IMR-90 (cell line): ENCODE measurements at regions not wholly inside any gene's neighbourhood (a gene's known extent, or its start where the extent isn't known, plus 50 kb on each side); places are given as distances from the start of the nearest gene placed in this dataset.

Source experiments
- ATAC-seq: fragments of 200-7000 bp; cut with Tn5 transposase; 2 replicates; pipeline ENCODE4 v1.9.1; 2020; ENCODE audit warnings: low read depth, mild to moderate bottlenecking, moderate library complexity
- BruUV-seq: library from RNA; stranded (reverse); fragments of 400-500 nt; replicated peaks from 2 replicates; lab custom pipeline; 2021; lab: Mats Ljungman, UMichigan
- CTCF ChIA-PET: fragments of 300-600 bp; formaldehyde crosslinking; extraction: SDS; loops from one replicate; lab custom pipeline; 2021; ENCODE audit warnings: antibody characterized with exemption; lab: Yijun Ruan, JAX
- POLR2A ChIA-PET: fragments of 300-600 bp; sonication (Branson Sonifier 250); formaldehyde crosslinking; loops from one replicate; lab custom pipeline; 2022; ENCODE audit warnings: antibody characterized with exemption; ENCODE audit not compliant: unreplicated experiment; lab: Charles Lee
- DNase-seq: peaks from one replicate; pipeline ENCODE4 v3.0.0; 2013
- H2AFZ ChIP-seq: replicated peaks from 2 replicates; pipeline ENCODE3; 2013; ENCODE audit warnings: low read length, mild to moderate bottlenecking; ENCODE audit not compliant: poor library complexity
- H2AK5ac ChIP-seq: 2 replicates; pipeline ENCODE4 v1.6.1; 2013; ENCODE audit warnings: low read depth, low read length, inconsistent platforms
- H2AK9ac ChIP-seq: replicated peaks from 2 replicates; pipeline ENCODE3; 2013; ENCODE audit warnings: mild to moderate bottlenecking, low read depth, low read length, moderate library complexity; ENCODE audit not compliant: poor library complexity
- H2BK120ac ChIP-seq: 2 replicates; pipeline ENCODE4 v1.6.1; 2013; ENCODE audit warnings: low read depth, low read length, inconsistent platforms
- H2BK15ac ChIP-seq: 3 replicates; pipeline ENCODE4 v1.6.1; 2013; ENCODE audit warnings: low read depth, low read length, inconsistent platforms
- H2BK20ac ChIP-seq: 2 replicates; pipeline ENCODE4 v1.6.1; 2013; ENCODE audit warnings: low read depth, mild to moderate bottlenecking, inconsistent platforms, low read length, moderate library complexity
- H2BK5ac ChIP-seq: 2 replicates; pipeline ENCODE4 v1.6.1; 2013; ENCODE audit warnings: mild to moderate bottlenecking, low read depth, low read length, inconsistent platforms; ENCODE audit not compliant: poor library complexity, severe bottlenecking
- H3K14ac ChIP-seq: replicated peaks from 2 replicates; pipeline ENCODE4 v1.6.1; 2013; ENCODE audit warnings: low read depth, low read length, inconsistent platforms
- H3K18ac ChIP-seq: 2 replicates; pipeline ENCODE4 v1.6.1; 2013; ENCODE audit warnings: low read depth, low read length, control low read depth
- H3K23ac ChIP-seq: 2 replicates; pipeline ENCODE4 v1.6.1; 2013; ENCODE audit warnings: low read depth, low read length, inconsistent platforms
- H3K27ac ChIP-seq: 2 replicates; pipeline ENCODE4 v1.5.1; 2013; ENCODE audit warnings: mild to moderate bottlenecking, control low read depth, low read length; ENCODE audit not compliant: insufficient read depth
- H3K27me3 ChIP-seq: 2 replicates; pipeline ENCODE4 v1.6.1; 2013; ENCODE audit warnings: low read length; ENCODE audit not compliant: control insufficient read depth, insufficient read depth
- H3K36me3 ChIP-seq: 2 replicates; pipeline ENCODE4 v1.6.1; 2013; ENCODE audit warnings: low read length, mixed read lengths; ENCODE audit not compliant: control insufficient read depth, insufficient read depth
- H3K4ac ChIP-seq: 2 replicates; pipeline ENCODE4 v1.6.1; 2013; ENCODE audit warnings: low read depth, low read length, inconsistent platforms
- H3K4me1 ChIP-seq: 2 replicates; pipeline ENCODE4 v1.6.1; 2013; ENCODE audit warnings: low read length, mixed read lengths; ENCODE audit not compliant: control insufficient read depth, insufficient read depth
- H3K4me2 ChIP-seq: 2 replicates; pipeline ENCODE4 v1.6.1; 2013; ENCODE audit warnings: low read depth, mild to moderate bottlenecking, control low read depth, low read length, moderate library complexity
- H3K4me3 ChIP-seq: 2 replicates; pipeline ENCODE4 v1.5.1; 2013; ENCODE audit warnings: low read depth, mild to moderate bottlenecking, control low read depth, low read length, moderate library complexity; ENCODE audit not compliant: insufficient read depth
- H3K56ac ChIP-seq: 2 replicates; pipeline ENCODE4 v1.6.1; 2013; ENCODE audit warnings: low read length, inconsistent platforms; ENCODE audit not compliant: insufficient read depth; ENCODE audit errors: extremely low read depth
- H3K79me1 ChIP-seq, 2 experiments: 2 replicates each; pipeline ENCODE4 v1.6.1; 2013; ENCODE audit warnings: low read length in 2 of 2, inconsistent platforms in 1 of 2, low read depth in 1 of 2
- H3K9ac ChIP-seq: 2 replicates; pipeline ENCODE4 v1.6.1; 2013; ENCODE audit warnings: low read depth, low read length, control low read depth
- H3K9me1 ChIP-seq: 2 replicates; pipeline ENCODE4 v1.6.1; 2013; ENCODE audit warnings: low read length, inconsistent platforms; ENCODE audit not compliant: insufficient read depth
- H3K9me3 ChIP-seq: 2 replicates; pipeline ENCODE4 v1.6.1; 2013; ENCODE audit warnings: low read length; ENCODE audit not compliant: control insufficient read depth, insufficient read depth
- H4K20me1 ChIP-seq: 2 replicates; pipeline ENCODE4 v1.6.1; 2013; ENCODE audit warnings: low read length, inconsistent platforms; ENCODE audit not compliant: insufficient read depth
- H4K5ac ChIP-seq: 2 replicates; pipeline ENCODE4 v1.6.1; 2013; ENCODE audit warnings: mild to moderate bottlenecking, low read depth, low read length, control low read depth
- H4K8ac ChIP-seq, 2 experiments: 2 replicates each; pipeline ENCODE4 v1.6.1; 2013; ENCODE audit warnings: low read depth in 2 of 2, low read length in 2 of 2, control low read depth in 1 of 2, inconsistent platforms in 1 of 2
- H4K91ac ChIP-seq: 2 replicates; pipeline ENCODE4 v1.6.1; 2013; ENCODE audit warnings: low read depth, low read length, inconsistent platforms; ENCODE audit not compliant: insufficient read depth
- BHLHE40 ChIP-seq: fragments of 150-350 bp; IDR thresholded peaks from 2 replicates; pipeline ENCODE4 v1.6.1; 2016; ENCODE audit warnings: mild to moderate bottlenecking, low read depth, low read length
- CEBPB ChIP-seq: IDR thresholded peaks from 2 replicates; pipeline ENCODE4 v1.6.1; 2012; ENCODE audit warnings: low read depth, low read length, improper control_type of control experiment
- CHD1 ChIP-seq: IDR thresholded peaks from 2 replicates; pipeline ENCODE4 v1.6.1; 2012; ENCODE audit warnings: low read depth, low read length, improper control_type of control experiment
- FOS ChIP-seq: fragments of 150-350 bp; IDR thresholded peaks from 2 replicates; pipeline ENCODE4 v1.6.1; 2016; ENCODE audit warnings: low read depth, low read length
- MAFK ChIP-seq: IDR thresholded peaks from 2 replicates; pipeline ENCODE4 v1.6.1; 2012; ENCODE audit warnings: low read depth, low read length, improper control_type of control experiment
- MAZ ChIP-seq: IDR thresholded peaks from 2 replicates; pipeline ENCODE4 v1.6.1; 2012; ENCODE audit warnings: low read depth, mild to moderate bottlenecking, low read length, improper control_type of control experiment, moderate library complexity, borderline replicate concordance
- MXI1 ChIP-seq: IDR thresholded peaks from 2 replicates; pipeline ENCODE4 v1.6.1; 2012; ENCODE audit warnings: low read depth, mild to moderate bottlenecking, low read length, moderate library complexity, borderline replicate concordance
- NFE2L2 ChIP-seq: fragments of 150-350 bp; IDR thresholded peaks from 2 replicates; pipeline ENCODE4 v1.6.1; 2016; ENCODE audit warnings: low read depth, mild to moderate bottlenecking, low read length
- POLR2A ChIP-seq: IDR thresholded peaks from 2 replicates; pipeline ENCODE4 v1.6.1; 2012; ENCODE audit warnings: mild to moderate bottlenecking, low read depth, low read length
- RAD21 ChIP-seq: IDR thresholded peaks from 2 replicates; pipeline ENCODE4 v1.6.1; 2012; ENCODE audit warnings: low read length, improper control_type of control experiment
- RCOR1 ChIP-seq: IDR thresholded peaks from 2 replicates; pipeline ENCODE4 v1.6.1; 2012; ENCODE audit warnings: mild to moderate bottlenecking, low read length, improper control_type of control experiment; ENCODE audit not compliant: insufficient replicate concordance
- RFX5 ChIP-seq: IDR thresholded peaks from 2 replicates; pipeline ENCODE4 v1.8.0; 2012; ENCODE audit warnings: low read depth, mild to moderate bottlenecking, low read length, moderate library complexity
- SMC3 ChIP-seq: fragments of 150-350 bp; IDR thresholded peaks from 2 replicates; pipeline ENCODE4 v1.6.1; 2016; ENCODE audit warnings: low read depth, mild to moderate bottlenecking, antibody characterized with exemption, low read length, moderate library complexity
- WGBS, 2 experiments: methylation state at CpG; one replicate each; pipeline versions ENCODE4 v1.1.5 to v1.1.7; 2013; ENCODE audit warnings: missing lambda C conversion rate in 2 of 2; ENCODE audit not compliant: insufficient read length in 1 of 2; ENCODE audit errors: extremely low coverage in 2 of 2; 5-methylcytosine and 5-hydroxymethylcytosine counted together
- dilution Hi-C: fragments of 300-500 bp; cut with HindIII; formaldehyde crosslinking; loops from one replicate; pipeline ENCODE4 v1.14.3; 2018; ENCODE audit warnings: low sequenced_read_pairs; ENCODE audit not compliant: unreplicated experiment
- in situ Hi-C: fragments of 300-500 bp; cut with MboI; formaldehyde crosslinking; loops from 3 replicates; pipeline ENCODE4 v1.14.3; 2019; ENCODE audit warnings: low sequenced_read_pairs, inconsistent platforms, mixed read lengths
- intact Hi-C: fragments of 100-400 bp; cut with micrococcal nuclease; formaldehyde crosslinking; loops from 2 replicates; pipeline ENCODE4 v1.10.0; 2022
- TF ChIP-seq, protein P1 (sequence below): fragments of 150-350 bp; IDR thresholded peaks from 2 replicates; pipeline ENCODE4 v1.6.1; 2017; ENCODE audit warnings: mild to moderate bottlenecking, antibody characterized with exemption, low read length, low read depth
- TF ChIP-seq, protein P2 (sequence below): conservative IDR thresholded peaks from 2 replicates; pipeline ENCODE4 v1.5.1; 2012; ENCODE audit warnings: mild to moderate bottlenecking, low read depth, low read length, improper control_type of control experiment
- TF ChIP-seq, protein P3 (sequence below): fragments of 150-350 bp; IDR thresholded peaks from 2 replicates; pipeline ENCODE4 v1.6.1; 2016; ENCODE audit warnings: low read depth, mild to moderate bottlenecking, low read length, moderate library complexity, borderline replicate concordance

DNA sequence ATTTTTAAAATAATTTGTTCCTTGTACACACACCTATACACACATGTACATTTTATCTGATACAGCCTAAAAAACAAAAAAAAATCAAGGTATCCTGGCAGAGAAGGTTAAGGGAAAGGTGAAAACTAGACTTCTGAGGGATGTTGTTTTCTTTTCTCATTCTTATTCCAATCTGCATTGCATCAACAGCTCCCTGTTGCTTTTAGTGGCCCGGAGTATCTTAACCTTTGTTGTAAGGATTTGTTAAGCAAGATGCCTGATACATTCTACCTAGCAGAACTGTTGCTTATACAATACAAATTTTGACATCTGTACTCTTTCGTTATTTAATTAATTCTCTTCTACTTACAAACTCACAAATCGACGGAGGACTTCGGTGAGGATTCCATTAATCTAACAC, 167.4 kb downstream of the GNAI1 start:
- Histone ChIP-seq H2AFZ (no peak overlapping the region), H4K8ac (no peak overlapping the region), H3K4me1 (no peaks in the 10 kb centered on the region), H2BK5ac (no peak overlapping the region), H3K27ac (no peak overlapping the region), H3K4me2 (no peak overlapping the region), H4K91ac (no peak overlapping the region), H3K4ac (no peak overlapping the region), H3K36me3 (no peaks in the 10 kb centered on the region), H2BK120ac (no peak overlapping the region), H3K9me1 (0 out of 2 replicates have a peak, but pooled peaks cover 1% of the 10 kb centered on the region), H4K20me1 (no peaks in the 10 kb centered on the region), H3K9me3 (no peaks in the 10 kb centered on the region), H2AK5ac (no peak overlapping the region), H3K14ac (no peak overlapping the region), H2BK15ac (no peak overlapping the region), H3K9ac (no peak overlapping the region), H3K18ac (no peak overlapping the region), H3K4me3 (no peak overlapping the region), H3K79me1 (no peaks in the 10 kb centered on the region), H4K5ac (no peak overlapping the region), H2AK9ac (no peak overlapping the region), H2BK20ac (no peak overlapping the region), H3K56ac (no peak overlapping the region), H3K23ac (no peak overlapping the region), H3K27me3 (no peaks in the 10 kb centered on the region)
- WGBS, 2 experiments, result no CpG with 5 or more reads among the region's 5 CpGs
- dilution Hi-C loops (loop anchor here (10.0 kb wide), 1 partner anchor 97 kb away; no protein-coding TSS in a partner anchor), in situ Hi-C loops (no loop called here), intact Hi-C loops (no loop called here)
- CTCF ChIA-PET, result no interaction called here
- ATAC-seq (no peak), DNase-seq (no peak)
- TF ChIP-seq SMC3 (no peak), RCOR1 (no peak), MAFK (no peak), MAZ (no peak), FOS (no peak), RFX5 (no peak), NFE2L2 (no peak), CHD1 (no peak), BHLHE40 (no peak), MXI1 (no peak), POLR2A (no peak), CEBPB (no peak), RAD21 (no peak)
- TF ChIP-seq, protein P1, sequence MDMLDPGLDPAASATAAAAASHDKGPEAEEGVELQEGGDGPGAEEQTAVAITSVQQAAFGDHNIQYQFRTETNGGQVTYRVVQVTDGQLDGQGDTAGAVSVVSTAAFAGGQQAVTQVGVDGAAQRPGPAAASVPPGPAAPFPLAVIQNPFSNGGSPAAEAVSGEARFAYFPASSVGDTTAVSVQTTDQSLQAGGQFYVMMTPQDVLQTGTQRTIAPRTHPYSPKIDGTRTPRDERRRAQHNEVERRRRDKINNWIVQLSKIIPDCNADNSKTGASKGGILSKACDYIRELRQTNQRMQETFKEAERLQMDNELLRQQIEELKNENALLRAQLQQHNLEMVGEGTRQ, result no peak
- TF ChIP-seq, protein P2, sequence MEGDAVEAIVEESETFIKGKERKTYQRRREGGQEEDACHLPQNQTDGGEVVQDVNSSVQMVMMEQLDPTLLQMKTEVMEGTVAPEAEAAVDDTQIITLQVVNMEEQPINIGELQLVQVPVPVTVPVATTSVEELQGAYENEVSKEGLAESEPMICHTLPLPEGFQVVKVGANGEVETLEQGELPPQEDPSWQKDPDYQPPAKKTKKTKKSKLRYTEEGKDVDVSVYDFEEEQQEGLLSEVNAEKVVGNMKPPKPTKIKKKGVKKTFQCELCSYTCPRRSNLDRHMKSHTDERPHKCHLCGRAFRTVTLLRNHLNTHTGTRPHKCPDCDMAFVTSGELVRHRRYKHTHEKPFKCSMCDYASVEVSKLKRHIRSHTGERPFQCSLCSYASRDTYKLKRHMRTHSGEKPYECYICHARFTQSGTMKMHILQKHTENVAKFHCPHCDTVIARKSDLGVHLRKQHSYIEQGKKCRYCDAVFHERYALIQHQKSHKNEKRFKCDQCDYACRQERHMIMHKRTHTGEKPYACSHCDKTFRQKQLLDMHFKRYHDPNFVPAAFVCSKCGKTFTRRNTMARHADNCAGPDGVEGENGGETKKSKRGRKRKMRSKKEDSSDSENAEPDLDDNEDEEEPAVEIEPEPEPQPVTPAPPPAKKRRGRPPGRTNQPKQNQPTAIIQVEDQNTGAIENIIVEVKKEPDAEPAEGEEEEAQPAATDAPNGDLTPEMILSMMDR, result no peak
- TF ChIP-seq, protein P3, sequence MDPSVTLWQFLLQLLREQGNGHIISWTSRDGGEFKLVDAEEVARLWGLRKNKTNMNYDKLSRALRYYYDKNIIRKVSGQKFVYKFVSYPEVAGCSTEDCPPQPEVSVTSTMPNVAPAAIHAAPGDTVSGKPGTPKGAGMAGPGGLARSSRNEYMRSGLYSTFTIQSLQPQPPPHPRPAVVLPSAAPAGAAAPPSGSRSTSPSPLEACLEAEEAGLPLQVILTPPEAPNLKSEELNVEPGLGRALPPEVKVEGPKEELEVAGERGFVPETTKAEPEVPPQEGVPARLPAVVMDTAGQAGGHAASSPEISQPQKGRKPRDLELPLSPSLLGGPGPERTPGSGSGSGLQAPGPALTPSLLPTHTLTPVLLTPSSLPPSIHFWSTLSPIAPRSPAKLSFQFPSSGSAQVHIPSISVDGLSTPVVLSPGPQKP, result no peak
- BruUV-seq, result no TSS peak
- POLR2A ChIA-PET, result no interaction called here
